A673 (cell line): ENCODE measurements at regions not wholly inside any gene's neighbourhood (a gene's known extent, or its start where the extent isn't known, plus 50 kb on each side); places are given as distances from the start of the nearest gene placed in this dataset.

Source experiments
- BruUV-seq: library from RNA; stranded (reverse); fragments of 400-500 nt; replicated peaks from 2 replicates; lab custom pipeline; 2021; lab: Mats Ljungman, UMichigan
- CTCF ChIA-PET: fragments of 300-600 bp; sonication (Branson Sonifier 250); formaldehyde crosslinking; loops from one replicate; lab custom pipeline; 2022; ENCODE audit warnings: antibody characterized with exemption; lab: Charles Lee
- POLR2A ChIA-PET: fragments of 300-600 bp; sonication (Branson Sonifier 250); formaldehyde crosslinking; loops from one replicate; lab custom pipeline; 2022; ENCODE audit warnings: antibody characterized with exemption; ENCODE audit not compliant: low non-redundant PET; lab: Charles Lee
- DNase-seq: peaks from one replicate; pipeline ENCODE4 v3.0.0-alpha.2; 2015; ENCODE audit warnings: low spot score
- H3K27ac ChIP-seq: fragments of 200-600 bp; sonication (generic); 2 replicates; pipeline ENCODE4 v1.5.1; 2016; ENCODE audit warnings: mixed run types, low read depth, mild to moderate bottlenecking, mixed read lengths, antibody characterized with exemption, low read length; ENCODE audit not compliant: poor library complexity, severe bottlenecking
- H3K27me3 ChIP-seq: fragments of 200-600 bp; sonication (generic); replicated peaks from 2 replicates; pipeline ENCODE4 v1.6.1; 2017; ENCODE audit warnings: mixed run types, low read depth, mild to moderate bottlenecking, mixed read lengths, antibody characterized with exemption, low read length; ENCODE audit not compliant: insufficient read depth, poor library complexity
- H3K36me3 ChIP-seq: fragments of 200-600 bp; sonication (generic); 2 replicates; pipeline ENCODE4 v1.6.1; 2016; ENCODE audit warnings: mixed run types, mild to moderate bottlenecking, mixed read lengths, antibody characterized with exemption, low read length; ENCODE audit not compliant: insufficient read depth, poor library complexity, severe bottlenecking
- H3K4me1 ChIP-seq: fragments of 200-600 bp; sonication (generic); 2 replicates; pipeline ENCODE4 v1.6.1; 2017; ENCODE audit warnings: mixed run types, mild to moderate bottlenecking, mixed read lengths, antibody characterized with exemption, low read length; ENCODE audit not compliant: insufficient read depth, poor library complexity, severe bottlenecking
- H3K4me3 ChIP-seq: fragments of 200-600 bp; sonication (generic); 2 replicates; pipeline ENCODE4 v1.5.1; 2016; ENCODE audit warnings: low read depth, mixed run types, mild to moderate bottlenecking, mixed read lengths, low read length; ENCODE audit not compliant: poor library complexity, severe bottlenecking
- H3K9me3 ChIP-seq: fragments of 200-600 bp; sonication (generic); 2 replicates; pipeline ENCODE4 v1.6.1; 2016; ENCODE audit warnings: mixed run types, low read depth, mild to moderate bottlenecking, mixed read lengths, antibody characterized with exemption, low read length; ENCODE audit not compliant: poor library complexity, severe bottlenecking
- CTCF ChIP-seq: fragments of 300-800, 200-600 bp; sonication (generic); conservative IDR thresholded peaks from 2 replicates; pipeline ENCODE4 v1.5.1; 2017; ENCODE audit warnings: low read depth, mild to moderate bottlenecking, antibody characterized with exemption, low read length, moderate library complexity, mixed read lengths
- EZH2 ChIP-seq: fragments of 200-600 bp; sonication (generic); IDR thresholded peaks from 2 replicates; pipeline ENCODE4 v1.6.1; 2017; ENCODE audit warnings: borderline replicate concordance, low read depth, mild to moderate bottlenecking, mixed read lengths, antibody characterized with exemption, low read length; ENCODE audit not compliant: poor library complexity, severe bottlenecking
- intact Hi-C: fragments of 100-400 bp; cut with micrococcal nuclease; formaldehyde crosslinking; loops from one replicate; pipeline ENCODE4 v1.10.0; 2022; ENCODE audit not compliant: unreplicated experiment

- TF ChIP-seq EZH2 (no peak), CTCF (no peak)
- Histone ChIP-seq H3K27me3 (no peaks in the 10 kb centered on the region), H3K4me3 (no peak overlapping the region), H3K9me3 (no peaks in the 10 kb centered on the region), H3K27ac (no peak overlapping the region), H3K4me1 (no peaks in the 10 kb centered on the region), H3K36me3 (no peaks in the 10 kb centered on the region)
- ChIA-PET CTCF (no interaction called here), POLR2A (no interaction called here)
- no TSS peak for BruUV-seq
- intact Hi-C loops: no loop called here
- no peak for DNase-seq
These were observed 217.2 kb upstream of the DAPK1 start for GRCh38 chr9:87280421-87280820.

GRCh38 chr9:87282538-87282937, 215.1 kb upstream of the DAPK1 start:
- no peak for DNase-seq
- BruUV-seq: no TSS peak

GRCh38 chr9:87283585-87283984, 214.1 kb upstream of the DAPK1 start:
- H3K27ac ChIP-seq: no peak overlapping the region
- no TSS peak for BruUV-seq
- CTCF ChIA-PET: no interaction called here

More at GRCh38 chr9:87282538-87282937, 215.1 kb upstream of the DAPK1 start:
- no peaks in the 10 kb centered on the region for H3K4me1 ChIP-seq
- H3K27ac ChIP-seq: no peak overlapping the region
- no peaks in the 10 kb centered on the region for H3K27me3 ChIP-seq
- ChIA-PET CTCF (no interaction called here), POLR2A (no interaction called here)
- H3K9me3 ChIP-seq: no peaks in the 10 kb centered on the region
- no peak overlapping the region for H3K4me3 ChIP-seq
- H3K36me3 ChIP-seq: no peaks in the 10 kb centered on the region
- intact Hi-C loops: no loop called here
- TF ChIP-seq CTCF: no peak
- TF ChIP-seq EZH2: no peak

More at GRCh38 chr9:87283585-87283984, 214.1 kb upstream of the DAPK1 start:
- Histone ChIP-seq H3K9me3 (no peaks in the 10 kb centered on the region), H3K27me3 (no peaks in the 10 kb centered on the region), H3K36me3 (no peaks in the 10 kb centered on the region), H3K4me3 (no peak overlapping the region), H3K4me1 (no peaks in the 10 kb centered on the region)
- DNase-seq: no peak
- no peak for TF ChIP-seq EZH2
- no peak for TF ChIP-seq CTCF
- POLR2A ChIA-PET: no interaction called here
- intact Hi-C loops: no loop called here
